Heart right ventricle (tissue), 16 donors: ENCODE measurements at regions not wholly inside any gene's neighbourhood (a gene's known extent, or its start where the extent isn't known, plus 50 kb on each side); places are given as distances from the start of the nearest gene placed in this dataset.

ENCODE experiments used
- ATAC-seq, 8 donors: fragments of 200-7000 bp; cut with Tn5 transposase; one replicate each; pipeline ENCODE4 v1.9.1; 2020; ENCODE audit warnings: mild to moderate bottlenecking in 8 of 8, moderate library complexity in 8 of 8, moderate number of reproducible peaks in 1 of 8
- DNase-seq, 2 donors: peaks; one replicate each; pipeline ENCODE4 v3.0.0-alpha.2; 2020
- H3K27ac ChIP-seq, 10 donors: fragments of 200-600 bp; sonication (generic) in 2 of 10; one replicate each; pipeline versions ENCODE4 v1.5.0 to v1.8.0; 2020 to 2022; ENCODE audit warnings: mild to moderate bottlenecking in 3 of 10
- H3K27me3 ChIP-seq, 7 donors: fragments of 200-600 bp; one replicate each; pipeline ENCODE4 v1.8.0; 2021 to 2022; ENCODE audit warnings: mild to moderate bottlenecking in 2 of 7
- H3K36me3 ChIP-seq, 9 donors: fragments of 200-600 bp; sonication (generic) in 1 of 9; one replicate each; pipeline versions ENCODE4 v1.5.0 to v1.8.0; 2020 to 2022; ENCODE audit warnings: mild to moderate bottlenecking in 2 of 9
- H3K4me1 ChIP-seq, 9 donors: fragments of 200-600 bp; sonication (generic) in 1 of 9; one replicate each; pipeline versions ENCODE4 v1.5.0 to v1.8.0; 2020 to 2022; ENCODE audit warnings: mild to moderate bottlenecking in 4 of 9
- H3K4me3 ChIP-seq, 10 donors: fragments of 200-600 bp; sonication (generic) in 2 of 10; one replicate each; pipeline versions ENCODE4 v1.5.0 to v1.8.0; 2020 to 2022; ENCODE audit warnings: mild to moderate bottlenecking in 7 of 10, moderate library complexity in 2 of 10
- H3K9me3 ChIP-seq, 11 donors: fragments of 200-600 bp in 10 of 11; sonication (generic) in 2 of 11; one replicate each; pipeline versions ENCODE4 v1.5.0 to v1.8.0; 2013 to 2022; ENCODE audit warnings: mild to moderate bottlenecking in 2 of 11, control low read depth in 1 of 11, moderate library complexity in 1 of 11
- CTCF ChIP-seq, 9 donors: fragments of 200-600 bp; sonication (generic) in 2 of 9; IDR thresholded peaks; one replicate each; pipeline versions ENCODE4 v1.5.0 to v1.8.0; 2021 to 2022; ENCODE audit warnings: antibody characterized with exemption in 9 of 9, mild to moderate bottlenecking in 5 of 9, moderate library complexity in 1 of 9
- WGBS, 2 donors: extraction: QIAGEN DNeasy Blood & Tissue Kit; methylation state at CpG; one replicate each; pipeline ENCODE4 v1.1.7; 2013; ENCODE audit warnings: inconsistent platforms in 1 of 2; 5-methylcytosine and 5-hydroxymethylcytosine counted together
- intact Hi-C, 10 donors: fragments of 100-400 bp; cut with DNase I; formaldehyde crosslinking; loops; one replicate each; pipeline versions ENCODE4 v1.11.1 to v1.14.2; 2022
- donor health status: Arrhythmogenic right ventricular cardiomyopathy.
- donor health status: ischemic (EF 13 %, LVEDD 7.1; RV severe dilation, severe dysfunction).
- donor health status: healthy with polysubstance abuse.
- donor health status: DM: no; HTN: yes; CAD: no.
- donor health status: DM: no; HTN: no; CAD: no.
- donor health status: ischemic (EF 25% LVEDD 6.9; RV normal size, moderate dysfunction).
- donor health status: ischemic (EF 25% LVEDD 5.7; RV mildly dilated, moderate dysfunction).
- donor health status: healthy.
- donor health status: DM: yes; HTN: yes; CAD: no.
- donor health status: Ischemic cardiomyopathy.
- donor health status: ischemic (EF 35%, LVEDD 5.7; RV mildly dilated, moderate dysfunction).
- donor health status: nonischemic (EF 11% LVEDD 7.7; RV severe dilation, severe dysfunction).
- donor health status: DM: yes; HTN: yes; CAD: no.
- donor health status: PGD.
- donor health status: ischemic (EF 29% LVEDD 5.4; RV normal size, mild dysfunction).
- donor health status: nonischemic (EF 23%, LVEDD 6.1; RV moderate dilation, normal function).

- no peak for ATAC-seq
- intact Hi-C loops: no loop called here
- 95 to 96% methylated on average over 4 of the region's 4 CpGs for WGBS, 2 donors
Measured at GRCh38 chr20:55615818-55616217, 389.5 kb downstream of the CBLN4 start.

DNA sequence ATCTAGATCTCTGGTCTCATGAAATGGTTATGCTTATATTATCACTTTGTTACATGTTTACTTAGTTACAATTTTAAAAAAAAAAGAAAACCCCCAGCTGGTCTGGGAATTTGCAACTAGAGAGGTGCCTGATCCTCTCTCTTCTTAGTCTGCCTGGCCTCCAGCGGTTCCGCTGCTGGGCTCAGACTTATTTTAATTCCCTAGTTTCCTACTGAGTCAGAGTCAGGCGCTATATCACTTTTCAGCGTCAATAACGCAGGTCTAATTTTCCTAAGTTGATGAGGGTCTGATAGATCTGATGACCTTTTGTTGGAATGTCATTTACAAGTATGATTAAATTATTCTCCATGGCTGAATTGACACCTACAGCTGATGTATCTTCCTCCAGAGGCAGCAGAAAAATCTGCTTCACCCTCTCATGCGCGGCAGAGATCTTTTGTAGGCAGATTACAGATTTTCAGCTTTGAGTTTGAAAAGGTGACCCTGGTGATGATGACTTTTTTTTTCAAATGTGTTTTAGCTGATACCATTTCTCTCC is 391.0 kb downstream of the CBLN4 start:
- no peaks in the 10 kb centered on the region for H3K4me1 ChIP-seq
- no peak overlapping the region for H3K4me3 ChIP-seq
- H3K27me3 ChIP-seq: no peaks in the 10 kb centered on the region
- WGBS, 2 donors: 68 to 74% methylated on average over 7 of the region's 7 CpGs
- DNase-seq: no peak
- no peaks in the 10 kb centered on the region for H3K36me3 ChIP-seq
- H3K9me3 ChIP-seq: peaks cover 0 to 11% (median 0%) of the 10 kb centered on the region in 11 donors
- H3K27ac ChIP-seq: no peak overlapping the region
- TF ChIP-seq CTCF (IDR thresholded peaks at IDR 0.05): no peak
- no peak for ATAC-seq
- intact Hi-C loops: no loop called here

More at GRCh38 chr20:55615818-55616217, 389.5 kb downstream of the CBLN4 start:
- H3K27ac ChIP-seq: no peak overlapping the region
- no peaks in the 10 kb centered on the region for H3K36me3 ChIP-seq
- H3K27me3 ChIP-seq: no peaks in the 10 kb centered on the region
- no peaks in the 10 kb centered on the region for H3K4me1 ChIP-seq
- no peak for DNase-seq
- no peak overlapping the region for H3K4me3 ChIP-seq
- peaks cover 0 to 13% (median 0%) of the 10 kb centered on the region in 11 donors for H3K9me3 ChIP-seq
- TF ChIP-seq CTCF (IDR thresholded peaks at IDR 0.05): no peak

DNA sequence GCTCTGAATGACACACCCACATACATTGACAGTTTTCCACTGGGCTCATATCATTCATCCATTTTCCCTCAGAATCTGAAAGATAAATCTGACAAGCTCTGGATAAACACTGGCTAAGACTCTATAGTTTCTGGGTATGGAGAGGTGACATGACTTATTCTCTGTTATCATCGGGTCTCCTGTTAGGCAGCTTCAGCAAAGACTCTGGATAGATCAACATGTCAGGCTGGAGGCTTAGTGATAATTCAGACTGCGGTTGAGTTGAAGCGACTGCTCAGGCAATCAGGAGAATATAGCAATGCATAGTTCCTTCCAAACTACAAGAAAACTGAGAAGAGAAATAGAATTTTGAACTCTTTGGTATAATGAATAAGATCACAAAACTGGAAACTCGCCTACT is 394.6 kb downstream of the CBLN4 start:
- no peak for DNase-seq
- no peak for TF ChIP-seq CTCF (IDR thresholded peaks at IDR 0.05)
- 46 to 56% methylated on average over 4 of the region's 4 CpGs for WGBS, 2 donors
- Histone ChIP-seq H3K27ac (no peak overlapping the region), H3K9me3 (peaks cover 0 to 7% (median 0%) of the 10 kb centered on the region in 11 donors), H3K27me3 (no peaks in the 10 kb centered on the region), H3K4me1 (no peaks in the 10 kb centered on the region), H3K4me3 (no peak overlapping the region), H3K36me3 (no peaks in the 10 kb centered on the region)
- intact Hi-C loops: no loop called here
- ATAC-seq: no peak

- Histone ChIP-seq H3K27ac (no peak overlapping the region), H3K4me3 (no peak overlapping the region), H3K4me1 (no peaks in the 10 kb centered on the region), H3K27me3 (no peaks in the 10 kb centered on the region), H3K9me3 (no peaks in the 10 kb centered on the region), H3K36me3 (no peaks in the 10 kb centered on the region)
- no peak for ATAC-seq
- no peak for TF ChIP-seq CTCF (IDR thresholded peaks at IDR 0.05)
- WGBS, 2 donors: 84 to 86% methylated on average over 1 of the region's 1 CpG
- no peak for DNase-seq
- intact Hi-C loops: loop anchor here in 1 of 10 donors (10.0 kb wide), 1 partner anchor 61 kb away; no protein-coding TSS in a partner anchor
Measured at GRCh38 chr20:55605594-55605993, 399.7 kb downstream of the CBLN4 start.
